GM03348 (cell line): ENCODE measurements at regions not wholly inside any gene's neighbourhood (a gene's known extent, or its start where the extent isn't known, plus 50 kb on each side); places are given as distances from the start of the nearest gene placed in this dataset.
A peak's percentile ranks its signal among the peaks of the same experiment; 100 is the strongest.

Experiments used
- DNase-seq: peaks from one replicate; pipeline ENCODE4 v3.0.0; 2012; ENCODE audit warnings: low spot score

DNA sequence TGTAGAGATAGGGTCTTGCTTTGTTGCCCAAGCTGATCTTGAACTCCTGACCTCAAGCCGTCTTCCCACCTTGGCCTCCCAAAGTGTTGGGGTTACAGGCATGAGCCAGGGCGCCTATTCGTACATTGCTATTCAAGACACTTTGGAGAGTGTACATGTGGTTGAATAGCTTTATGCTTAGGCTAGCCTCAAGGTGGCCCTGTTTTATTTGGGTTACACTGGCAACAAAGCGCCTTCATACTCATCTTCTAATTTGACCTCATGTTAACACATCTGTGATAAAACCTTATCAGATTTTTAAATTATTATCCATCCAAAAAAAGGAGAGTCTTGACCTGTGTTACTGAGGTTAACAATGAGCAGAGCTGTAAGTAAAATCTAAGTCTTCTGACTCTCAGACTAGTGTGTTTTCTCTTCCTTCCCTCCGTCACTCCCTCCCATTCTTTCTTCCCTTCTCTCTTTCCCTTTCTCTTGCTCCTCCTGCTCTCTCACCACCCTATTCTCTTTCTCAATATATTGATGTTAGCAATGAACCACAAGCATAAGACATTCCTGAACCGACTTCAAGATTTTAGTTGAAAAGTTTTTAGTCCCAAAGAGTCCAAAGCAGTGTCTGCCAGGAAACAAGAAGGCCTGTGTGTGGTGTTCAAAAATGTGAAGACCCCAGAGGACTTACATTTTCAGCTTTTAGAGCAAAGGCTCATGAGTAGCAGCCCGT is 603.7 kb upstream of the CFAP20DC start:
- DNase-seq = peak; percentile 43

DNA sequence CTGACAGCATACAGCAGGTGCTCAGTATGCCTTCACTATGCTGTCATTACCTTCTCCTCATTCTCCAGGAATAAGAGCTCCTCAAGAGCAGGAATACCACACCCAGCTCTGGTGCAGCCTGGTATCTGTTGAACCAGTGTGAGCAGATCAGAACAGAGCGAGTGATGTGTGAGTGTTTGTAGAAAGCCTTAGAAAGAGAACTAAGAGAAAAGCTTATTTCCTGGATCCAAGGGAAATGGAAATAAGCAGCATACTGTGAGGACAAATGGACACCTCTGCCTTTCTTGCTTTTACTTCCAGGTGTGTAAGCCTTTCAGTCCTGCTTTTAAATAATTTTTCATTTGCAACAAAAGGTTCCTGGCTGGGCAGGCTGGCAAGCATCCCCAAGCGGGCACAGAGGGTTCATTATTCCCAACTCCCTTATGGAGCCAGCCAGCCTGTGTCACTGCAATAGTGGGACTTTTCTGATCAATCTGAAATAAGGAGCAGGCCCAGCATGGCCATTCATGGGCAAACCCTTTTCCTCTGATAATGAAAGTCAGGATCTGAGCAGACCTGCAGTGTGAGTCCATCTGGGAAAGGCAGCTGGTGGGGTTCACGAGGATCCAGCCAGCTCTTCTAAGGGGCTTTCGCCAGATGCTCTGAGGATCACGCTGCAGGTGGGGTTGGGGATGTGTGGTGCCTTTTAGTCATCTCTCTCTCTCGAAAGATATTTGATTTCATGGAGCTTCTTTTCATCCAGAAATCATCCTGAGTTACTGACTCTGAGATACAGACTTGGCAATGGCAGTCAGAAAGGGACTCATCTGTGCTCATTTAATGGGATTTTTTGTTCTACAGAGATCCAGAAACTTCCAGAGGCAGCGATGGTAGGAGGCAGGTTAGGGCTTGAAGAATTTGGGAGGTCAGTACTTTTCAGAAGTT is 594.9 kb upstream of the CFAP20DC start:
- no peak for DNase-seq

DNA sequence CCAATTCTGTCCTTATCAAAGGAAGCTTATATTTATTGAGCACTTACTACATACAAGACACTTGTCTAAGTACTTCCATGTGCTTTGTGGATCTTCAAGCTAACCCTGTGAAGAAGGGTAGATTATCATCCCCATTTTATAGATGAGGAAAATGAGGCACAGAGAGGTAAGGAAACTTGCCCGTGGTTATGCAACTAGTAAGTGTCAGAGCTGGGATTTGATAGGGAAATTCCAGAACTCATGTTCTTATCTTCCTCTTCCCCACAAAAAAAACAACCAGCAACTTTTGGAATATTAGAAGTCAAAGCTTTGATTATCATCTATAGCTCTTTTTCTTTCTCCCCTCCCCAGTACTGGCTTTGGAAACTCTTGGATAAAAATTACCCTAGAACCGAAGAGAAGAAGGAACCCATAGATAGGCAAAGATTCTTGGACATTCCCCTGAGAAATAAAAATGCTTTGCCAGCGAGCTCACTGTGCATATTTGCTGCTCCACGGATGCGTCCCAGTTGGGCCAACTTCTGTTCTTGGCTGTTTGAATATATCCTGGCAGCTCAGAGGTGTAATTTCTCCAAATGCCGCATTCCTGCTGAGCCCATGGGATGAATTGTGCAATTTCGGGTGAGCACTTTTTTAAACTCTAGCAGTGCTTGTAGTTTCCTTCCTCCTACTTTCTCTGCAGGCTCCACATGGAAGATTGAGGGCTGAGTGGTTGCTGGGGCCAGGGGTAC is 591.5 kb upstream of the CFAP20DC start:
- peak; percentile 79 for DNase-seq

- peak; percentile 40 for DNase-seq
These were observed 583.1 kb upstream of the CFAP20DC start for GRCh38 chr3:59632760-59633573.

DNA sequence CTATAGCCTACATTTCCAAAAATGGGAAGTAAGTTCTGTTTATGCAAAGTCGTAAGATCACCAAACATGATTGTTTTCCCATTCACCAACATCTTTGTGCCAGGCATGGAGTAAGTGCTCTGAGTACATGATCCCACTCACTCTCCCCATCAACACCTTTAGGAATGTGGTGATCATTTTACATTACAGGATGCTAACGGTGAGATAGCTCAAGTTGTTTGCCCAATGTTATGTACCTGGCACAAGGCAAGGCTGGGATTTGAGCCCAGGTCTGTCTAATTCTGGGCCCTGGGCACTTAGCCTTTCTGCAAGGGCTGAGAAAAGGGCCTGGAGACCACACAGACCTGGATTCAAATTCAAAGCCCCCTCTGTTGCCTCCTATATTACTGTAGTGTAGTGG is 581.7 kb upstream of the CFAP20DC start:
- DNase-seq = no peak

DNA sequence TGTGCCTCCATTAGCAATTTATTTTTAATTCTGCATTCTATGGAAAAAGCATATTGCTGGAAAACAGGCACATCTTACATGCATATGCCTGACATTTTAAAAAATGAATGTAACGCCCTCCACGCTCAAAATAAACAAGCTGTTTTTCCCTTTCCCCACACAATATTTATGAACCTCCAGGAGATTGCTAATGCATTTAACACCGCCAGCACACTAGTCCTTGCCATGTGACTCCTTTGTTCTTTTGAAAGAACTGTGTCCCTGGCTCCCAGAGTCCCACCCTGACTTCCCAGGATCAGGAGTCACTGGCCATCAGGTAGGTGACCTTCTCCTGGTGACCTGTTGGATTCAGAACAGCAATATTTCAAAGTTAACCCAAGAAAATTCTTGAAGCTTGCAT is 571.2 kb upstream of the CFAP20DC start:
- no peak for DNase-seq

DNA sequence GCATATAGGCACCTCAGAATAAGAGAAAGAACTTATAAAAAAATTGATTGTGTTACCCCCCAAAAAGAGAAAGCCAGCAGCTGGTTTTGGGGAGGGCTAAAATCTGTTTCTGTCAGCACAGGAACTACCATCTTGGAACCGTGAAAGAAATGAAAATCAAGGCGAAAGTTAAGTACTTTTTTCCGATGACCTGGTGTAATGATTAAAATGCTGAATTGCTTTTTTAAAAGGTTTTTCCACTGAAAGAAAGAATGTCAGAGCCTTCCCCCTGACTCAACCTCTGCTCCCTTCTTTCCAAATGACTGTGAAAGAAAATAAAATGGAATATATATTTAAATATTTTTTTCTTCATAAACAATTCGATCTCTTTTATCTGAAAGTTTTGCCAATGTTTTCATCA is 570.5 kb upstream of the CFAP20DC start:
- no peak for DNase-seq

DNA sequence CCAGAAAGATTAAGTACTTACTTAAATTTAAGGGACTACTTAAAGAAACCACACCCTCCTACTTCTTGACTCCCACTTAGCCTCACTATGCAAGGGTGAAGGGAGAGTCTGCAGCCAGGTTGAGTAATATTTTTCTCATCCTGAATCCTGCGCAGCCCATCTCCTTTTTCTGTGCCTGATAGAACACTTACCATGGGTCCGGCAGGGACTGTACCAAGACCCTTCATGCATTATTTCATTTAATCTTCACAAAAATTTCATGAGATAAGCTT is 562.6 kb upstream of the CFAP20DC start:
- no peak for DNase-seq

DNA sequence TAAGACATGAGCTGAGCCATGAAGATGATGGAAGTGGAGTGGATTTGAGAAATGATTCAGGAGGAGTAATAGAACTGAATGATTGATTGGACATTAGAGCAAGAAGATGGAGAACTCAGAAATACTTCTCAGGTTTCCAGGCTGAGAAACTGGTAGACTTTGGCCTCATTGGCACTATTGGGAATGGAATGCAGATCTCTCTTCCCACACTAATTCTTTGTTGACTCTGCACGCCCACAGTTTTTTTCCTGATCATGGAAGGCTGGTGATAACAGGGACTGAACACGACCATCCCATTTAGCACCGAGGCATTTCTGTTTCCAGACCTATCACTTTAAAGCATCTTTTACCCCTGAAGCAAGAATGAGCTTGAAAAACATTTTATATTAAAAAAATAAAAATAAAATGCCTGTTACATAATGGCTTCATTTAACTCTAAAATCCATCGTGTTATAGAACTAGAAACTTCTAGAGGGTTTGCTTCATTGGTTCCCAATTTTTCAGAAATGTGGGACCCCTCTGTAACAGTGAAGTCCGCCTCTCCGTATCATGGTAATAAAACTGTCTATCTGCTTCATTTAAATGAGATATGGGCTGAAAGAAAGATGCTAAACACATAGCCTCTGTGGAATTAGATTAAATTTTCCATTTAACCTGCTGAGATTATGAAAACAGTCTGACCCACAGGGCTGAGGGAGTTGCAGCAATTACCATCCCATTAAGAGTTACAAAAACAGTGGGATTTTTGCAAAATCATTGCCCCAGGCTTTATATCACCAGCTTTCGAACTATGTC is 562.0 kb upstream of the CFAP20DC start:
- DNase-seq = no peak

DNA sequence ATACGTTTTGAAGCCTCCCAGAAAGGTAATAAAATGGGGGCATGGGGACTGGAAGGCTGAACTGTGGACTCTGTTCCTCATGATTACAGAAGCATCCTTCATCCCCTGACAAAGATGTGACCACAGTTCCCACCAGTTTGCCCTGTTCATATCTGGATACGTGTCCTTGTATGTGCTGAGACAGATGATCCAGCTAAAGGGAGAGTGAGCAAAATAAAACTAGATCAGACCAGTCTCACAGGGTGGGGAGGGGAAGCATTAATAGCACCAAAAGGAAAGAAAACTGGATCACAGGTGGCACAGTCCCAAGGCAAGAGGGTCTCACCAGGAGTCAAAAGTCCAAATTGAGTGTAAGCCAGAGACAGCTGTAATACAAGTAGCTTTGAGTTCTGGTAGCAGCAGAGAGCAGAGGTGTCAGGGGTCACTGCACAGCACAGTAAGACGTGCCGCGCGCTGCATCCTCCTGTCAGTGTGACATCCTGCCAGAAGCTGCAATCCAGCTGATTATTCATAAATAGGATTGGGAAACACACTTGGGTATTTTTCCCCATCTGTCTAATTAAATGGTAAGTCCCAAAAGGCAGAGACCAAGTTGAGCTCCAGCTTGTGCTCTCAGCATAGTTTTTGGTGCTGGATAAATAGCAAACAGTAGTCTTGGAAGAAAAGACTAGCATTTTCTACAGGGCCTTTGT is 560.0 kb upstream of the CFAP20DC start:
- DNase-seq = peak; percentile 51

GRCh38 chr3:59608356-59608755 is 558.5 kb upstream of the CFAP20DC start:
- no peak for DNase-seq

DNA sequence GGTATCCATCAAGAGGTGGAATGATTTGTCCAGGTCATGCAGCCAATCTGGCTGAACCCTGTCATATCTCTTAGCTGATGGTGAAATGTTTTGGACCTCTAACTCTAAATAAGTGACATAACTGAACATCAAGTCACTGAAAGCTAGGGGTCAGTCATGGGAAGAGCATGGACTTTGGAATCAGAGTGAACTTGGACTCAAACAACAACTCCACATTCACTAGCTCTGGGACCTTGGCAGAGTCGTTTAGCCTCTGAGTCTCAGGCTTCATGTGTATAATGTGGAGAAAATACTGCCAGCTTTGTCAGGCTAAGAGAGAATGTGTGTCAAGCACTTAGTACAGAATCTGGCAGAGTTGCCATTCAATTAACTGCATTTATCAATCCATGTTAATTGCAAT is 557.8 kb upstream of the CFAP20DC start:
- DNase-seq = peak; percentile 24

DNA sequence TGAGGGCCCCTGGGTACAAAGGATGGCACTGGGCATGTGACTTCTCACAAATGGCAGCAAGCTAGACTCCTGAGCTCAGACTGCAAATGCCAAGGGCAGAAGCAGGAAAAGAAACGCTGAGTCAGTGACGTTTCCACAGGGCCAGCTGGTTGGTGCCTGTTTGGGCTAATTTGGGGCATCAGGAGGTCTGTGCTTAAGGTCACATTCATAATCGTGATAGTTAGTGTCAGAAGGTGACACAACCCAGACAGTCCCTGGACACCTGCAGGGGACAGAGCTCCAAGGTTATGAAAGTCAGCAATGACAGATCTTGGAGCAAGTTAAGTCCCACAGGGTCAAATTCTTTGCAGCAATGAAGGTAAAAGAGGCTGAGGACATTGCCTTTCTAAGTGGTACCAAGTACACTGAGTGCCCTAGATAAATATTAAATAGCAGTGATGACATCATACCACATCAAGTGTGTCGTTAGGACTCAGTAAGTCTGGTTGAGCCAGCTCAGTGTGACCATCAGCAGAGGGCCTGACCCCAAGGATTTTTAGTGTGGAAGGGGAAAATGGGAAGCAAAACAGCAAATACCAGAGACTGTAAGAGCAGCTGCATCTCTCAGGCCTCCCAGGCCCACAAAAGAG is 556.9 kb upstream of the CFAP20DC start:
- no peak for DNase-seq

DNA sequence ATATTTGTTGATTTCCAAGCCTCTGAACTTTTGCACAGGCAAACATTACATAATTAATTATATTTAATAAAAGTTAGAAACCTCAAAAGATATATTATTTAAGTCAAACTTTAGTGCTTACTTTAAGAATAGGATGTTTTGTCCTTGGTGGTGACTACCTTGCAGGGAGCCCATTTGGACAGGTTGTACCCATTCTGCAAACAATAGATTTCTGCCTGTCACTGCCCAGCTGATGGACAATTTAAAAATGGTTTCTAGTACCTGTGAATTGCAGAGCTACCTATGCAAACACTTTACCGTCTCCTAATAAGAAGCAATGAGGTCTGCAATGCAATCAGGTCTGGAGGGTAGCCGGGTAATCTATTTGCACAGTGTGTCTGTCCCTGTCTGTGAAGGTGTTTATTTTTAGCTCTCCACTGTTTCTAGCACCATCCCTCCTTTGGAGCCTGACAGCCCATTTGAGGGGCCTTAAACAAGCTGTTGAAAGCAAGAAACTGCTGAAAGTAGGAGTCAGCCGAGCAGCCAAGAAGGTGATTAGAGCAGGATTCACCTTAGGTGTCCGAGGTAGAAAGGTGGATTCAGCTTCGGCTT is 556.2 kb upstream of the CFAP20DC start:
- no peak for DNase-seq

- DNase-seq = no peak
These were observed 555.5 kb upstream of the CFAP20DC start for GRCh38 chr3:59605318-59605717.

GRCh38 chr3:59601486-59601885 is 551.7 kb upstream of the CFAP20DC start:
- DNase-seq = no peak

DNA sequence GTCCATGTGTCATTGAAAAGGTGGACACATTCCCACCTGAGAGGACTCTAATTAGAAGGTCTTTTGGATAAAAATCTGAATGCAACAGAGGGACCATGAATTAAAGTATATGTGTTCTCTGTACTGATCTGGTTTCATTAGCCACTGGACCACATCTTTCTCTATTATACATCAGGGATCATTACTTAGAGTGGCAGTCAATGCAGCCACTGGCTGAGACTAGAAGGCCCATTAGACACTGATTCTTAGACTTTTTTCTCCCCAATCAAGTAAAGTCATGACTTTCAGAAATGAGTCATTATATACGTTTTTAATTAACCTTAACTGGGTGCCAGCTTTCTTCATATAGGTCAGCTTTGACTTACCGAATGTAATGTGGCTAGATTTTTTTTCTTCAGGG is 550.8 kb upstream of the CFAP20DC start:
- no peak for DNase-seq

GRCh38 chr3:59596741-59597140 is 546.9 kb upstream of the CFAP20DC start:
- no peak for DNase-seq

DNA sequence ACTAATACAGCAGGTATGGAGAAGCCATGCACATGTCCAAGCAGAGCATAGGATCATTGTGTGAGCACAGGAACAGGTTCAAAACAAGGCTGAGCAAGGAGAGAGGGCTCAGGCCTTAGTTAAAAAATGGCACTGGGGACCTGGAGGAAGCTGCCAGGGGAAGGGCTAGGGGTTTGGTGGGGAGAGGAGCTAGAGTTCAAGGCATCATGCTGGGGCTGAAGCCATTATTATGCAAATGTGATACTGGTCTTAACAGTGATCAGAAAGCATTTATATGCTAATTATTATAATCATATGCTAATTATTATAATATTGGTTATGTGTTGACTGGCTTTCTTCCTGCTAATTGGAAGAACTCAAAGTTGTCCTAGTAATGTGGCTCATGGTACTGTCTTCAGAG is 546.0 kb upstream of the CFAP20DC start:
- no peak for DNase-seq

GRCh38 chr3:59593380-59593779 is 543.6 kb upstream of the CFAP20DC start:
- DNase-seq = no peak
